ENCODE measurements at regions not wholly inside any gene's neighbourhood (a gene's known extent, or its start where the extent isn't known, plus 50 kb on each side); places are given as distances from the start of the nearest gene placed in this dataset.

GRCh38 chr2:16507655-16508489 lies 157.8 kb downstream of the CYRIA start:
- H3K27me3 ChIP-seq (ENCODE audit: low read depth), result peaks cover 72% of the 10 kb centered on the region
- DNase-seq, result peak; percentile 26
- H3K4me3 ChIP-seq, result peak overlapping the region; percentile 65
- H3K27ac ChIP-seq (replicated peaks), result no peak overlapping the region
- intact Hi-C loops (cut with micrococcal nuclease), result no loop called here
- no peaks in the 10 kb centered on the region for H3K36me3 ChIP-seq
- no peaks in the 10 kb centered on the region for H3K9me3 ChIP-seq (replicated peaks)
- TF ChIP-seq, protein P1, sequence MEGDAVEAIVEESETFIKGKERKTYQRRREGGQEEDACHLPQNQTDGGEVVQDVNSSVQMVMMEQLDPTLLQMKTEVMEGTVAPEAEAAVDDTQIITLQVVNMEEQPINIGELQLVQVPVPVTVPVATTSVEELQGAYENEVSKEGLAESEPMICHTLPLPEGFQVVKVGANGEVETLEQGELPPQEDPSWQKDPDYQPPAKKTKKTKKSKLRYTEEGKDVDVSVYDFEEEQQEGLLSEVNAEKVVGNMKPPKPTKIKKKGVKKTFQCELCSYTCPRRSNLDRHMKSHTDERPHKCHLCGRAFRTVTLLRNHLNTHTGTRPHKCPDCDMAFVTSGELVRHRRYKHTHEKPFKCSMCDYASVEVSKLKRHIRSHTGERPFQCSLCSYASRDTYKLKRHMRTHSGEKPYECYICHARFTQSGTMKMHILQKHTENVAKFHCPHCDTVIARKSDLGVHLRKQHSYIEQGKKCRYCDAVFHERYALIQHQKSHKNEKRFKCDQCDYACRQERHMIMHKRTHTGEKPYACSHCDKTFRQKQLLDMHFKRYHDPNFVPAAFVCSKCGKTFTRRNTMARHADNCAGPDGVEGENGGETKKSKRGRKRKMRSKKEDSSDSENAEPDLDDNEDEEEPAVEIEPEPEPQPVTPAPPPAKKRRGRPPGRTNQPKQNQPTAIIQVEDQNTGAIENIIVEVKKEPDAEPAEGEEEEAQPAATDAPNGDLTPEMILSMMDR (IDR thresholded peaks at IDR 0.05; ENCODE audit: borderline replicate concordance), result peak; percentile 79
- peaks cover 14% of the 10 kb centered on the region for H3K4me1 ChIP-seq

DNA sequence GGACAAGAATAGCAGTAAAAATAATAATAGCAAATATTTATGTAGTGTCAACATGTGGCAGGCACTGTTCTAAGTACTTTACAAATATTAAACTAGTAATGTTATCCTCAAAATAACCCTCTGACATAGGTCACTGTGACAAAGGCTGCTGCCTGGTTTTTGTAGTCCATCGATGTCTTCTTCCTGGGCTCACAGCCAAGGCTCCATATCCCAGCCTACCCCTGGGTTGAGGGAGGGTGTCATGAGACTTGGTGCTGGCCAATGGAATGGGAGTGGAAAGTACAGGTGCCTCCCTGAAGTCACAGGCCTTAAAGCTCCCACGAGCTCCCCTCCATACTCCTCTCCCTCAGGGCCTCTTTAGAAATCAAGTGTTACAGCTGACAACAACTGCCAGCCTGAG lies 159.3 kb downstream of the CYRIA start:
- intact Hi-C loops (cut with micrococcal nuclease), result no loop called here

GRCh38 chr2:16496426-16497388 lies 168.9 kb downstream of the CYRIA start:
- intact Hi-C loops (cut with micrococcal nuclease), result no loop called here

More for the DNA sequence above, 159.3 kb downstream of the CYRIA start:
- Histone ChIP-seq H3K9me3 (replicated peaks) (no peaks in the 10 kb centered on the region), H3K4me3 (no peak overlapping the region), H3K4me1 (peaks cover 14% of the 10 kb centered on the region), H3K36me3 (no peaks in the 10 kb centered on the region), H3K27me3 (ENCODE audit: low read depth) (peaks cover 62% of the 10 kb centered on the region), H3K27ac (replicated peaks) (no peak overlapping the region)
- TF ChIP-seq, protein P1 (IDR thresholded peaks at IDR 0.05; ENCODE audit: borderline replicate concordance), result no peak
- DNase-seq, result peak; percentile 20

GRCh38 chr2:16495509-16496208 lies 170.0 kb downstream of the CYRIA start:
- H3K27ac ChIP-seq (replicated peaks), result no peak overlapping the region
- no peaks in the 10 kb centered on the region for H3K9me3 ChIP-seq (replicated peaks)
- peaks cover 13% of the 10 kb centered on the region for H3K27me3 ChIP-seq (ENCODE audit: low read depth)
- DNase-seq, result no peak
- TF ChIP-seq, protein P1 (IDR thresholded peaks at IDR 0.05; ENCODE audit: borderline replicate concordance), result no peak
- H3K4me3 ChIP-seq, result no peak overlapping the region
- intact Hi-C loops (cut with micrococcal nuclease), result no loop called here
- H3K36me3 ChIP-seq, result no peaks in the 10 kb centered on the region
- H3K4me1 ChIP-seq, result no peaks in the 10 kb centered on the region

More at GRCh38 chr2:16496426-16497388, 168.9 kb downstream of the CYRIA start:
- no peaks in the 10 kb centered on the region for H3K9me3 ChIP-seq (replicated peaks)
- H3K36me3 ChIP-seq, result no peaks in the 10 kb centered on the region
- no peaks in the 10 kb centered on the region for H3K4me1 ChIP-seq
- no peak for DNase-seq
- no peak overlapping the region for H3K4me3 ChIP-seq
- TF ChIP-seq, protein P1 (IDR thresholded peaks at IDR 0.05; ENCODE audit: borderline replicate concordance), result no peak
- H3K27me3 ChIP-seq (ENCODE audit: low read depth), result peaks cover 4% of the 10 kb centered on the region
- no peak overlapping the region for H3K27ac ChIP-seq (replicated peaks)

Data from left ventricle myocardium inferior (tissue), 1 donor.